LNCaP clone FGC (cell line): ENCODE measurements at regions not wholly inside any gene's neighbourhood (a gene's known extent, or its start where the extent isn't known, plus 50 kb on each side); places are given as distances from the start of the nearest gene placed in this dataset.
A peak's percentile ranks its signal among the peaks of the same experiment; 100 is the strongest.

Experiments
- DNase-seq: peaks from one replicate; pipeline ENCODE4 v3.0.0-alpha.2; 2011; ENCODE audit warnings: low read depth
- H3K4me3 ChIP-seq: 2 replicates; pipeline ENCODE4 v1.5.1; 2011; ENCODE audit warnings: mild to moderate bottlenecking, low read depth, low read length, control low read depth
- TF ChIP-seq, protein P1 (sequence below): IDR thresholded peaks from 2 replicates; pipeline ENCODE4 v1.5.1; 2012; ENCODE audit warnings: mild to moderate bottlenecking; ENCODE audit not compliant: control insufficient read depth, insufficient read depth; ENCODE audit errors: extremely low read depth

DNA sequence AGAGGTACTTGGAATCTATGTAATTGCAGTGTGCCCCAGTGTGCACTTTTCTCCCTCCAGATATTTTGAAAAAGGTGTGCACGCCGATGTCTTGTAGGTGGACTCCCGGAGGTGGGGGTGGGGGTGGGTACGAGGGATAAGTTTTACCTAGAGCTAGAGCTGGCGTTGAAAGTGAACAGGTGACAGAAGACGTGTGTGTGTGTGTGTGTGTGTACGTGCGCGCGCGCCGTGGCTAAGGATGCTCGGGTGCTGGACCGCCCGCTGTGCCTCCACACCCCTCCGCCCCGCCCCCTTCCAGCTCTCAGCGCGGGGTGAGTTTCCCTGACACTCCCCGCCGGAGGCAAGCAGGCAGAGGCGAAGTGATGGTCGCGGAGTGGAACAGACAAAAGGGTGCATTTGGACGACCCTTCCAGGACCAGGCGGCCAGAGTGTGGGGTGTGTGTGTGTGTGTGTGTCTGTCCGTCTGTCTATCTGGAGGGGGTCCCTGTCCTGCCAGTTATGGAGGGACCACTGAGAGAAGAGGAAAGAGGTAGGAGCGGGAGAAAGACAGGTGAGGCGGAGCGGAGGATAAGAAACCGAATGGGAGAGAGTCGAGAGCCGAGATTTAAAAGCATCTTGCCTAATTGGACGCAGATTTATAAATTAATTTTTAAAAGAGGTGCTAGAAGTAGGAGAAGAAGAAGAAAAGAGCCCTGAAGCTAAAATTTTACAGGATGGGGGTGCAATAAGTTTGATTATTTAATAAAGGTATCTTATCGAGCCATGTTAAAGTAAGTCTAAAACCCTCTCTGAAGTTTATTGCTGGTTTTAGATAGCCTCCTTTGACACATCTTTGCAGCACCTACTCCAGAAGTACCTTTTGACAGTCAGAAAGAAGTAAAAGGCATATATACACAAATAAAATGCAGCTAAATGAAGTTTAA, 335.8 kb upstream of the THRB start:
- DNase-seq, result no peak
- H3K4me3 ChIP-seq, result peak overlapping the region; percentile 68
- TF ChIP-seq, protein P1, sequence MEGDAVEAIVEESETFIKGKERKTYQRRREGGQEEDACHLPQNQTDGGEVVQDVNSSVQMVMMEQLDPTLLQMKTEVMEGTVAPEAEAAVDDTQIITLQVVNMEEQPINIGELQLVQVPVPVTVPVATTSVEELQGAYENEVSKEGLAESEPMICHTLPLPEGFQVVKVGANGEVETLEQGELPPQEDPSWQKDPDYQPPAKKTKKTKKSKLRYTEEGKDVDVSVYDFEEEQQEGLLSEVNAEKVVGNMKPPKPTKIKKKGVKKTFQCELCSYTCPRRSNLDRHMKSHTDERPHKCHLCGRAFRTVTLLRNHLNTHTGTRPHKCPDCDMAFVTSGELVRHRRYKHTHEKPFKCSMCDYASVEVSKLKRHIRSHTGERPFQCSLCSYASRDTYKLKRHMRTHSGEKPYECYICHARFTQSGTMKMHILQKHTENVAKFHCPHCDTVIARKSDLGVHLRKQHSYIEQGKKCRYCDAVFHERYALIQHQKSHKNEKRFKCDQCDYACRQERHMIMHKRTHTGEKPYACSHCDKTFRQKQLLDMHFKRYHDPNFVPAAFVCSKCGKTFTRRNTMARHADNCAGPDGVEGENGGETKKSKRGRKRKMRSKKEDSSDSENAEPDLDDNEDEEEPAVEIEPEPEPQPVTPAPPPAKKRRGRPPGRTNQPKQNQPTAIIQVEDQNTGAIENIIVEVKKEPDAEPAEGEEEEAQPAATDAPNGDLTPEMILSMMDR, result no peak

DNA sequence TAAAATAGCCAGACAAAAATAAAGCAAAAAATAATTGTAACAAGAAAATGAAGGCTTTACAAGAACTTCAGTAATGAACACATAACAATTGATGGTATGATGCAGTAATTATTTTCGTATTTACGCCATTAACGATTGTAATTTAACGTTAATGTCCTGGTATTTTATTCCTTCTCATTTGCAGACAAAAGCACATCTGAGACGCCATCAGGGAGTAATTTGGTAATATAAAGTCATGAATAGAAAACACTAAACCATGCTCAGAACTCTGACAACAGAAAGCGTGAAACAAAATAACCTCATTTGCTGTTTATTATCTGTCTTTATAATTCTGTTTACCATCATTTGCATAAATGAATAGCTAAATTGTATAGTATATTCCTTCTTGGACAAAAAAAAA, 336.6 kb upstream of the THRB start:
- TF ChIP-seq, protein P1, result no peak
- DNase-seq, result no peak
- no peak overlapping the region for H3K4me3 ChIP-seq

DNA sequence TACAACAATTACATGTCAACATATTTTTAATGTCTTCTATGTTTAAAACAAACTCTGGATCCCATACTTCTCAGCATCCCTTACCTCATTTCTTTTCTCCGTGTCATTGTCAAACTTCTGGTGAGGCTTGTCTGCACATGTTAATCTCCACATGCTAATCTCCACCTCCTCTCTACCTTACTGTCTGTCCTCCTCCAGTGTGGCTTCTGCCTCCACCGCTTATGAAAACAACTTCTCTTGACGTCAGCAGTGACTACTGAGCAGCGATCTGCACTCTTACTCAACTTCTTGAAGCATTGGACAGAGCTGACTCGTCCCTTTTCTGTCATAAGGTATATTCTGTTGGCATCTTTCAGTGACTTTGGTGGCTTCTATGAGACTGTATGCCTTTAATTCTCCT, 338.2 kb upstream of the THRB start:
- TF ChIP-seq, protein P1, result no peak

DNA sequence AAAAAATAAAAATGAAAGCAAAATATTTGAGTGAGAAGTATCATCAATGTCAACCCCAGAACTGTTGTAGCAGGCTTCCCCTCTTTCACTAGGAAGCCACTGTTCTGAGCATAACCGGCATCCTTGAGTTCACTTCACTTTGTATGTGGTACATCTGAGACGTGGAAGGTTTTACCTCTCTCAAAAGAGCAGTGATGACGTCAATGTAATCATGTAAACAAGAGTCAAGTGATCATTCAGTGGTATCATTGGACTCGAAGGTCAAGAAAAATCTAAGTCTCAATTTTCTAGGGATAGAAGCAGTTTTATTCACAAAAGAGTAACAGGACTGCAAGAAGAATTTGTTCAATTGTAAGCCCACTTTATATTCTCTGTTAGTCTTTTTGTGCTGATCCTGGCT, 339.8 kb upstream of the THRB start:
- no peak overlapping the region for H3K4me3 ChIP-seq
- no peak for DNase-seq
- TF ChIP-seq, protein P1, result no peak

More for the DNA sequence above, 338.2 kb upstream of the THRB start:
- no peak for DNase-seq
- H3K4me3 ChIP-seq, result no peak overlapping the region

DNA sequence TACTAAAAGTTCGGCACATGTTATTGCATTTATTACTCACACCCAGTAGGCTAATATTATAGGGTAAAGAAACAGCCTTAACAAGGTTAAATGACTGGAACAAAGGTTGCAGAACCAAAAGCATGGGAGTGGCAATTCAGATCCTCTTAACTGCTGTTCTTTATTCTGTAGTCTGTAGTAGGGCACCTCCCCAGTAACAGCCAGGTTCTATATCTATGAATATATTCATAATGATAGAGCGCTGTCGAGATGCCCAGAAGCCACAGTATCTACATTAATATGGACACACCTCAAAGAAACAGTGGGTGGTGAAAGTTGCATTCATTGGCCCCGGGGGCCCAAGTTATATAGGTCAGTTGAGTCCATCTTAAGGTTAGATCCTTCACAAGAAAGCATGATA, 340.9 kb upstream of the THRB start:
- no peak overlapping the region for H3K4me3 ChIP-seq
- DNase-seq, result no peak
- TF ChIP-seq, protein P1, result no peak

DNA sequence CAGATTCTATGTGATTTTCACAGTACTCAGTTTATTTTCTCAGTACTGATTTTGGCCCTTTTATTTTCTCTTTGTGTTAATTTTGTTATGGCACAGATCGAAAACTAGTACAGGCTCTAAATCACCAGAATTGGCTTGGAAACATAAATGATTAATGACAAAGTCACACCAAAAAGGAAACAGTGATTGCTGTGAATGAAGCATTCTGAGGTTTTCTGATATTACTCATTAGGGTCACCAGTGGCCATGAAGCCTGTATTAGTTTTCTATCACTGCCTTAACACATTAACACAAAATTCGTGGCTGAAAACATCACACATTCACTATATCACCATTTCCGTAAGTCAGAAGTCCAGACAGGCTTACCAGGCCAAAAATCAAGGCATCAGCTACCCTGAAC, 343.0 kb upstream of the THRB start:
- no peak overlapping the region for H3K4me3 ChIP-seq
- DNase-seq, result no peak
- TF ChIP-seq, protein P1, result no peak
